ENCODE measurements at regions not wholly inside any gene's neighbourhood (a gene's known extent, or its start where the extent isn't known, plus 50 kb on each side); places are given as distances from the start of the nearest gene placed in this dataset.
"Not testable (repeated sequence)": the region's sequence is repeated elsewhere in the genome, so short reads cannot be mapped to it uniquely, and the experiment has no call there.

GRCh38 chr15:81825136-81825535 is 220.7 kb downstream of the MEX3B start (continued):
- TF ChIP-seq USF1 (IDR thresholded peaks at IDR 0.05; ENCODE audit: borderline replicate concordance, low read depth) (no peak), FOXM1 (IDR thresholded peaks at IDR 0.05; ENCODE audit: low read depth) (no peak), NFIC (IDR thresholded peaks at IDR 0.05; ENCODE audit: borderline replicate concordance) (no peak), YY1 (IDR thresholded peaks at IDR 0.05; ENCODE audit: low read depth) (no peak)

- H4K20me1 ChIP-seq (ENCODE audit: insufficient read depth); H3K9me3 ChIP-seq; H3K4me3 ChIP-seq (ENCODE audit: low read depth in 2 of 2, low read length in 1 of 2); H3K4me1 ChIP-seq (ENCODE audit: control insufficient read depth in 1 of 2, insufficient read depth in 2 of 2, low read depth in 1 of 2, low read length in 1 of 2); H2AFZ ChIP-seq (ENCODE audit: low read depth); H3K27ac ChIP-seq (ENCODE audit: low read depth in 2 of 2, low read length in 1 of 2); DNase-seq; H3K36me3 ChIP-seq (replicated peaks in 1 of 2; ENCODE audit: control insufficient read depth in 1 of 2, insufficient read depth in 2 of 2, low read length in 1 of 2); H3K9ac ChIP-seq; POLR2A ChIA-PET; H3K79me2 ChIP-seq (ENCODE audit: insufficient read depth); H3K4me2 ChIP-seq; H3K9me2 ChIP-seq; H3F3A ChIP-seq (replicated peaks; ENCODE audit: insufficient read depth); H3K27me3 ChIP-seq (ENCODE audit: insufficient read depth); CTCF ChIA-PET: not testable (repeated sequence)
- WGBS (ENCODE audit: low lambda C conversion rate), result 38% methylated on average over 1 of the region's 1 CpG
Measured at GRCh38 chr15:81822587-81822986, 223.2 kb downstream of the MEX3B start.

- ChIA-PET POLR2A (no interaction called here), CTCF (interaction anchor here (1.2 to 1.6 kb wide), 2 partner anchors 10 to 12 kb away, joined by 4 to 6 read pairs; no protein-coding TSS in a partner anchor)
- H3K4me1 ChIP-seq (ENCODE audit: control insufficient read depth in 1 of 2, insufficient read depth in 2 of 2, low read depth in 1 of 2, low read length in 1 of 2), result no peaks in the 10 kb centered on the region
- WGBS (ENCODE audit: low lambda C conversion rate), result 30% methylated on average over 5 of the region's 5 CpGs
- H3K9me2 ChIP-seq, result no peaks in the 10 kb centered on the region; the same call in 1 of the 2 replicates
- H3K4me2 ChIP-seq, result no peak overlapping the region
- H3K9me3 ChIP-seq, result no peaks in the 10 kb centered on the region
- H2AFZ ChIP-seq (ENCODE audit: low read depth), result no peak overlapping the region
- H3F3A ChIP-seq (replicated peaks; ENCODE audit: insufficient read depth), result no peaks in the 10 kb centered on the region
- H3K9ac ChIP-seq, result no peak overlapping the region
- H3K27me3 ChIP-seq (ENCODE audit: insufficient read depth), result no peaks in the 10 kb centered on the region
- no peaks in the 10 kb centered on the region for H4K20me1 ChIP-seq (ENCODE audit: insufficient read depth)
- no peak for TF ChIP-seq RAD21 (IDR thresholded peaks at IDR 0.05; ENCODE audit: low read length)
- TF ChIP-seq TCF12 (IDR thresholded peaks at IDR 0.05), result no peak
- TF ChIP-seq EP300 (IDR thresholded peaks at IDR 0.05; ENCODE audit: borderline replicate concordance in 1 of 2, low read depth in 1 of 2, low read length in 1 of 2), result no peak
- no peak for TF ChIP-seq YY1 (IDR thresholded peaks at IDR 0.05; ENCODE audit: low read depth)
- TF ChIP-seq MAX (IDR thresholded peaks at IDR 0.05; ENCODE audit: low read depth), result no peak
- TF ChIP-seq JUND (IDR thresholded peaks at IDR 0.05), result no peak
- TF ChIP-seq RCOR1 (IDR thresholded peaks at IDR 0.05; ENCODE audit: low read length), result no peak
- TF ChIP-seq CHD2 (IDR thresholded peaks at IDR 0.05; ENCODE audit: low read length, partially characterized antibody), result no peak
- TF ChIP-seq CTCF (IDR thresholded peaks at IDR 0.05), result no peak
- no peak for TF ChIP-seq USF1 (IDR thresholded peaks at IDR 0.05; ENCODE audit: borderline replicate concordance, low read depth)
- no peak for DNase-seq
- no peak overlapping the region for H3K4me3 ChIP-seq (ENCODE audit: low read depth in 2 of 2, low read length in 1 of 2)
- no peak overlapping the region for H3K27ac ChIP-seq (ENCODE audit: low read depth in 2 of 2, low read length in 1 of 2)
- no peaks in the 10 kb centered on the region for H3K36me3 ChIP-seq (replicated peaks in 1 of 2; ENCODE audit: control insufficient read depth in 1 of 2, insufficient read depth in 2 of 2, low read length in 1 of 2)
- no peaks in the 10 kb centered on the region for H3K79me2 ChIP-seq (ENCODE audit: insufficient read depth)
Measured at GRCh38 chr15:81819924-81820635, 225.7 kb downstream of the MEX3B start.
